ENCODE measurements at regions not wholly inside any gene's neighbourhood (a gene's known extent, or its start where the extent isn't known, plus 50 kb on each side); places are given as distances from the start of the nearest gene placed in this dataset.

DNA sequence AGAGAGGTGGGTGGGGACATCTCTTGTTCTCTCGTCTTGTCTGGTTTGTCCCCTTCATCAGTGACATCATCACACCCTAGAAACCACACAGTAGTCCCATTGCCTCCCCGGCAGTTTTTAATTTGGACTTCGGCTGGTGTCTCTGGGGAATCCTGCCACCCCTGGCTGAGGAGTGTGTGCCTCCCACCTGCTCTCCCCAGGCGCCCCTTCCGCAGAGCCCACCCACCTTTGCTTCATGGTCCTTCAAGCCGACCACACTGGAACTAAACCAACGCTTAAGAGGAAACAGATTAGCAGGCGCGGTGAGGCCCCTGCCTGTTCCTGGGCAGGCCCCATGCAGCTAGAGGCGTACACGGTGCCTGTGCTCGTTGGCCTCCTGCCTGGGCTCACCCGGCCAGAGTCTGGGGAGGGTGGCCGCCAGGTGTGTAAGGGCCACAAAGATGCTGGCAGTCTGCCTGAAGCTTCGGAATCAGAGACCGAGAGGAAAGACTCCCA lies 107.6 kb upstream of the SPRY4 start:
- DNase-seq = peak; percentile 16

DNA sequence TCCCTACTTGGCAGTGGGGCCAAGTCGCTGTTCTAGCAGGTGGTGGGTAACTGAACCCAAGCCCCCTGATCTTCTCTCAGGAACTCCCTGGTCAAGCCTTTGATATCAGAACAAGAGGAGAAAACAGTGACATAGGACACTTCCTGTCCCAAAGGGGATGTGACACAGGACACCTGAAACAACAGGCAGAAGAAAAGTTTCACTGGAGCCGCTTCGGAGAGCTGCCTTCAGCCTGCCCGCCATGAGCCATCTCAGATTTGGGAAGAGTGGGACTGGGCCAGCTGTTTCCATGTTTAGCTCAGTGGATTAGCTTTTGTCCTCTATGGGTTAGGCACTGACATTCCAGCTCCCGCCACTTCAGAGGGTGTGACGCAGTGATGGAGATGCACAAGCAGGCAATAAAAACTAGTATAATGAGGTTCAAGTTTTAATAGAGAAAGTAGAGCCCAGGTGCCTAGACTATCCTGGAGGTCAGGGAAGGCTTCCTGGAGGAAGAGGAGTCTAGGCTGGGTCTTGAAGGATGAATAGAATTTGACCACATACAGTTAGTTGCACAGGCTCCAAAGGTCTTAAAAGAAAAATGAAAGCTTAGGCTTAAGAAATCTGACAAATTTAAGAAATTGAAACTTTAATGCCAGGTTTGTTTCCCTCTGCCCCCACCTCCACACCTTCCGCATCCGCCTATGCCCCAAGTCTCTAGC lies 104.1 kb upstream of the SPRY4 start:
- DNase-seq = no peak

DNA sequence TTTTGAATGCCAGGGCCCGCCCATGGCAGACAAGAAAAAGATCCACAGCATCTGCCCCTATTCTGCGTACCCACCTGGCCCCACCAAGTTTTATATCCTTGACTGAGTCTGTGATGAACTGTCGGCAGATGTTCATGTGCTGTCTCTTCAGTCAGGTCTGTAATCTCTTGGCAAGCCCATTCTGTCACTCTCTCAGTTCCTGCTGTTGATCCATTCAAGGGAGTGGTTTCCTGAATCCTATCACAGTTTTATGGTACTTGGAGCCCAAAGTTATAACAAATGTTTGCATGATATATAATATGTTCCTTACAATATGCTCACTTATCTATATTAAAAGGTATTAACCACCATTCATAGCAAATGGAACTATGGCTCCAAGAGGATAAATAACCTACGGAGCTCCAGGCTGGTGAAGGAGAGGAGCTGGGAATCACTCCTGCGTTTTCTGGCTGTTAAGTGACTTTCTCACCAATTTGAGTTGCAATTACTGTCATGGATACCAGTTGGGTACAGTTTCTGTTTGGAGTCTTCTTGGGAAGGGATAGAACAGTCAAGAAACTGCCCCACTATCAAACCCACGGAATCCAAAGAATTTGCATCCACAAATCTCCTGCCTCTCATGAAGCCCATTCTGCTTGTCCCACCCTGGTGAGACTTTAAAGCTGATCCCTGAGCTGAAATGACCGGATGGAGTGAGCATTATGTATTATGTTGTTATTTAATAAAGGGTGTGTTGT lies 103.4 kb upstream of the SPRY4 start:
- DNase-seq = no peak

DNA sequence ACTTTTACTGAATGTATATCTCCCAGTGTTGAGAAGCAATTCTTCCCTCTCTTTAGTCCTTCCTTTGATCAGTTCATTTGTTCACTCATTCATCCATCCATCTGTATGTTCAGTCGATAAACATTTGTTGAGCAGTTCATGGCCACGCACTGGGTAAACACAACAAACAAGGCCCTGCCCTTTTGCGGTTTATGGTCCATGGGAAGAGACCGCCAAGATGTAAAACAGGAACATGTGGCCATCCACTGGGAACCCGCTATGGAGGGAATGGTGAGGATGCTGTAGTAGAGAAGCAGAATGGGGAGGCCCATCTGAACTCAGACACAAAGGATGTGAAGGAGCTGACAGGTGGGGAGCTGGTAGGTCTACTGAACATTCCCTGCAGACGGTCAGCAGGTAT lies 102.7 kb upstream of the SPRY4 start:
- DNase-seq = no peak

DNA sequence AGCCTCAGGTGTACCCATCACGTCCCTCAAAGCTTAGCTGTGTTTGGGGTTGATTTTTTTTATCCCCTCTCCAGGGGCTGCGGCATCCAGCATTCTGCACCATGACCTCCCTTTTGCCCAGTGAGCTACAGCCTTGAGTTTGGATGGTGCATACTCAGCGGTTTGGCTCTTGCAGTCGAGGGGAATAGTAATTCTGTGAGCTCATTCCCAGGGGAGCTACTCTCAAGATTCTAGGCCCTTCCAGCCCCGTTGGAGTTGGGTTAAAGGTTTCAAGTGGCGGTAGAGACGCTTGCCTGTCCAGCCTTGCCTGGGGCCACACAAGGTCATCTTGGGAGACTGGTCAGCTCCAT lies 102.2 kb upstream of the SPRY4 start:
- no peak for DNase-seq

DNA sequence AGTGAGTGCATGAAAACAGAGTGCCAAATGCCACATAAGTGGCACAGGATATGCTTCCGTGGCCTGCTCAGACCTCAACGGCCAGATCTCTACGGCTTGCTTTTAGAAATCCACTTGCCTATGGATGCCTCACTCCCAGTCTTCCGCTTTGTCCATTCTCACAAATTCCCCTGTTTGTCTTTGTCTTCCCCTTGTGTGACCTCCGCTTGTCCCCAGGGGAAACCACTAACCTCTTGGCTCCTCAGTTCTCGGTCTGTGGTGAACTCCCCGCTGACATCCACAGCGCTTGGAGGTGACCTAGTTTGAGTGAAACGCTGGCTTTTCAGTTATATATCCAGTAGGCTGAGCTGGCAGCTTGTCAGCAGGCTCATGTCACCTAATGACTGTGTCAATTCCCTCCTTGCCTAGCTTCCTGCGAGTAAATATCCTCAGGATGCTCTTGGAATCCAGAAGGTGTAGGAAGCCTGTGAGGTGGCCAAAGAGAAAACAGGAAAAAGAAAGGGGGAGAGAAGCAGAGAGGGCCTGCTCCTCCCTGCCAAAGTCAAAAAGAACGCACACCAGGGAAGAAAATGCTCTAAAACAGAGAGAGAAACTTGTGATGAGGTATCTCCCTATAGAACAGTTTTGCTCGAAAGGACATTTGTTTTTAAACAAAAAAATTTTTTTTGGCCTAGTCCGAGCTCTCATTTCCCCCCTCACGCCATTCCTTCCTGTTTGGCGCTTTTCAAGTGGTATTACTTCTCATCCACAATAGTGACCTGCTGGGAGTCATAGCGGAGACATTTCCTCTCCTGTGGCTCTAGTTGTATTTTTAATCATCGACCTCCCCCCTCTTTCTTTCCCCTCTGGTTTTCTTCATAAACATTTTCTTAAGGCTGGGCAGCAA lies 101.6 kb upstream of the SPRY4 start:
- no peak for DNase-seq

DNA sequence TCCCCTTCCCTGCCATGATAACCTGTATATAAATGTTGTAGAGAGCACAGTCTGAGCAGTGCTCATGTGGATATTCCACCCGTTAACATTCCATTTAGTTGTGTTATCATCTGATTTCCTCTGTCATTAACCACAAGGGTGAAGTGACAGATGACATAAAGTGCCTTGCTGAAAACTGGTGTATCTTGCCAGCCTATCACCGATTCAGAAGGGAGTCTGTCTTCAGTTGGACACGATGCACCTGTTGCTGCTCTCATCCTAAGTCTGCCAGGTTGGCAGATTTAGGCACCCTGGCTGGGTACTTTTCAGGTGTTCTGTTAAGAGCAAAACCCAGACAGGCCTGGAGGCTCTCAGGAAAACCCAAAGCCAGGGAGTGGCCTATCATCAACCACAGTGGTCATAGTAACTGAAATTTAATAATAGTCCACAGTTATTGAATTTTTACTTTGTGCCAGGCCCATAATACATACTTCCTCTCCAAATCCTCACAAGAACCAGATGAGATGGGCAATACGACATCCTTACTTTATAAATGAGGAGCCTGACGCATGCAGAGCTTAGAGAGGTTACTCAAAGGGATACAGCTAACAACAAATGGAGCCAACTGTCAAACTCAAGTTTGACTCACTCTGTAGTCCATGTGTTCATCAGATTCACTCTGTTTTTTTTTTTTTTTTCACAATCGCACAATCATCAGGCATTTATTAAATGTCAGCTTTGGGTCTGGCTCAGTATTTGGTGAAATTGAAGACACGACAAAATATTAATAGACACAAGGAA lies 100.7 kb upstream of the SPRY4 start:
- no peak for DNase-seq

DNA sequence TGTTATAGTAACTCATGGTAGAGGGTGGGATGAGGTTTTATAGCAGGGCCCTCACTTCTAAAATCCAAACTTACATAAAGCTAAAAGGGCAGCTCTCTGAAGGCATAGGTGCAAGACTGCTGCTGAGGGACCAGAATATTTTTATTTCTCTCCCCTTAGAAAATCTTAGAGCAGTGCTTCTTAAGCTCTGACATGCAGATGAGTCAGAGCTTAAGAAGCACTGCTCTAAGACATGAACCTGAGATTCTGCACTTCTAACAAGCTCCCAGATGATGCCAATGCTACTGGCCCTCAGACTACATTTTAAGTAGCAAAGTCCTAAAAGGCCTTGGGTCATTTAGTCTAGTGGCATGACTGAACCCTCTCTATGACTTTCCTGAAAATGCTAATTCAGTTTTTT lies 97.6 kb upstream of the SPRY4 start:
- no peak for DNase-seq

DNA sequence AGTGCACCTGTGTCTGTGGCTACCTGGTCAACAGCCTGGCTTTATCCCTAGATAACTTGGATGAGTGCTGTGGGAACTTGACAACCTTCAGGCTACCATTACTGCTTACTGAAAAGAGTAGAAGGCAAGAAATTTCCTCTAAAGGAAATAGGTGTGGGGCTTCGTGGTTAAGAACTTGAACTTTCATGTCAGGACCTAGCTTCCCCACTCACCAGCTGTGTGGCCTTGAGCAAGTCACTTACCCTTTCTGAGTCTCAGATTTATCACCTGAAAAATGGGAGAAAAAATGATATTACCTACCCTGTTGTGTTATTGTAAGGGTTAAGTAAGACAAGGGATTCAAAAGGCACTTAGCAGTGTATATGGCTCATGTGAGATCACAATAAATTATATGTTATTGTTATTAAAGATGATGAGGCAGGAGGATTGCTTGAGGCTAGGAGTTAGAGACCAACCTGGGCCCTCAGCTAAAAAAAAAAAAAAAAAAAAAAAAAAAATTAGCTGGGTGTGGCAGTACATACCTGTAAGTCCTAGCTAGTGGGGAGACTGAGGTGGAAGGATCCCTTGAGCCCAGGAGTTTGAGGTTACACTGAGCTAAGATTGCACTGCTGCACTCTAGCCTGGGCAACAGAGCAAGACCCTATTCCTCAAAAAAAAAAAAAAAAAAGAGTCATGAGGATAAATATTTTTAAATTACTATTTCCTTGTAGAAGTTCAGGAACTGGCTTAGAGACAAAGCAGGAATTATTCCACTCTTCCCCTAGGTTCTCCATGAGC lies 97.0 kb upstream of the SPRY4 start:
- no peak for DNase-seq

DNA sequence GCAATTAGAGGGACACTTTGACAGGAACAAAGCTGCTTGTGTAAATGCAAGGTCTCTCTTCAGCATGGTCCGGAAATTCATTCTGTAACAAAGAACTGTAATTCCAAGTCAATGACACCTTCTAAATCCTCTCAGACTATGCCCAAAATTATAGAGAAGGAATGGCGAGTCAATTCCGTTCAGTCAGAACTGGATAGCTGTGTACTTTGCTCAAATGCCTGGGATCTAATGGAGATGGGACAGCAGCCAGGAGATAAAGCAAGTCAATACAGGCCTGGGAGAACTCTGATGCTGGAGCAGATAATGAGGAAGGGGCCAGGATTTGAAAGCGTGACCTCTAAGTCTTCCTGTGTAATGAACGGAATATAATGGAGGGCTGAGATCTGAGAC lies 96.4 kb upstream of the SPRY4 start:
- DNase-seq = no peak

DNA sequence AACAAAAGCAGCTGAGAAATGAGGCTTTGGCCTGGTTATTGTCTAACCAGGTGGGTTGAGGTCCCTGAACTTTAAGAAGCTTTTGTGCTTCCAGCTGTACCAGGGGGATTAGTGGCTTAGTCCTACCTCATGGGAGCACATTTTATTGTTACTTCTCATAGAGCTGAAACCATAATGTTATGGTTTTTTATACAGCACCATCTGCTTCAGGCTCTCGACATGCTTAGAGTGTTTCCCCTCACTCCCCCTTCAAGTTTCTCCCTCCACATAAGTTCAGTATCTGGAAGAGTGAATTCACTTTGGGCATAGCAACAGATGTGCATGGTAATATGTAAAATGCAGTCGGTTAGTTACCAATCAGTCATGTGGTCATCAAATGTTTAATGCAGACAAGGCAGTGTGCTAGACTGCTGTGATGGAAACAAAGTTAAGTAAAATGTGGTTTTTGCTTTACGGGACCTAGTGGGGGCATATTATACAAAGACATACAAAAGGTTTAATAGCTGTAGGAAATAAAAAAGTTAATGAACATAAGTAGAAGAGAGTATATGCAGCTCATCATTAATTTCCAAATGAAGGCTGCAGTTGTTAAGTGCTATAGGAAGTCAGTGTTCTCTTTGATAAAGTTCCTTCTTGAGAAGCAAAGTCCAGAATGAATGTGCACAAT lies 95.9 kb upstream of the SPRY4 start:
- DNase-seq = no peak

DNA sequence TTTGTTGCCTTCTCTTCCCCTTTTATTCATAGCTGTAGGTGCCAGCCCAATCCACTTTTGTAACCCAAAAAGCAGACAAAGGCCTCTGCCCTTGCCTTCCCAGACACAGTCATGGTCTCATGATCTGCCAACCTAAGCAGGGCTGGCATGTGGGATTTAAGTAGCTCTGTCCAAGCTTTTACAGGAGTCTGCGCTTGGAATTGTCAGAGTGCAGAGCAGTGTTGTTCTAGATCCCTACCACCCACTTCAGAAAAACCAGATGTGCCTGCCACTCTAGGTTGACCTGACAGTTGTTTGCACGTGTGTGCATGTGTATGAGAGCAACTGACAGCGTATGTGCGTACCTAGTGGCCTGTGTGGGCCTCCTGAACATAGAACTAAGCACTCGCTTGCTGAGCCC lies 87.8 kb upstream of the SPRY4 start:
- DNase-seq = no peak

DNA sequence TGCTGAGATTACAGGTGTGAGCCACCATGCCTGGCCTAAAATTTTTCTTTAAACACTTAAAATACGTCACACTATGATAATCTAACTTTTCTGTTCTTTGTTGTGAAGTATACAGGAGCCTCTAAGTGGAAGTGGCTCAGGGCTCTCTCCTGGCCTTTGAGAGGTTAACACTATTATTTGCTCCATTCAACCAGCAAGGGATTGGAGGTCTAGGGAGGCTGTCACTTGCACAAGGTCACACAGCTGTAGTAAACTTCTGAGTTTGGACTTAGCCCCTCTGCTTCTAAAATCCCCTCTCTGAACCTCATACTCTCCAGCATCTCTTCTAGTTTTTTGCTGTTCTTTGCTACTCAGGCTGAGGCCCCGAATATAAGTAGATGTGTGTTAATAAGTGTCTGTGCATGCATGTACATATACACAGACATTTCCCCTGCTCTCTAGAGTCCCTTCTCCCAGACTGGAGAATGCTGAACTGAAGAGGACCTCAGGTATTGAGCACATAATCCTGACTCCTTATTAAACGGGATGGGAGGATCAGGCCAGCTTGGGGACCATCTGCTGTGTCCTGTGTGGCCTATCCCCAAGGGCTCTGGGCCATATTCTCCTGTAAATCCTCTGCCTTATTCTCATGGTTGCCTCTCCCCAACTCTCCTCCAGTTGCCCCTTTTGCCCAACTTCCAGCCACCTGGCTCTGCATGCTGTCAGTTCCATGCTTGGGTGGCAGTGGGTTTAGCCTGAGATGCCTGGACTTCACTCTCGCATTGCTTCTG lies 87.0 kb upstream of the SPRY4 start:
- no peak for DNase-seq

DNA sequence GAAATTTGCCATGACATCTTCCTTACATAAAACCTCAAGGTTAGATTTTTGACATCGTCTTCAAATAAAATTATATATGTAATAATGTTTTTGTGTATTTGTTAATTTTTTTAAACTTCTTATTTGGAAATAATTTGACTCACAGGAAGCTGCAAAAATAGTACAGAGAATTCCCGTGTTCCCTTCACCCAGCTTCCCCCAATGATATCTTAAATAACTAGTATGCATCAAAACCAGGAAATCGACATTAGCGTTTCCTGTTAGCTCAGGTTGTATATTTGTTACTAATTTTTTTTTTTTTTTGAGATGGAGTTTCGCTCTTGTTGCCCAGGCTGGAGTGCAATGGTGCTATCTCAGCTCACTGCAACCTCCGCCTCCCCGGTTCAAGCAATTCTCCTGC lies 86.3 kb upstream of the SPRY4 start:
- no peak for DNase-seq

DNA sequence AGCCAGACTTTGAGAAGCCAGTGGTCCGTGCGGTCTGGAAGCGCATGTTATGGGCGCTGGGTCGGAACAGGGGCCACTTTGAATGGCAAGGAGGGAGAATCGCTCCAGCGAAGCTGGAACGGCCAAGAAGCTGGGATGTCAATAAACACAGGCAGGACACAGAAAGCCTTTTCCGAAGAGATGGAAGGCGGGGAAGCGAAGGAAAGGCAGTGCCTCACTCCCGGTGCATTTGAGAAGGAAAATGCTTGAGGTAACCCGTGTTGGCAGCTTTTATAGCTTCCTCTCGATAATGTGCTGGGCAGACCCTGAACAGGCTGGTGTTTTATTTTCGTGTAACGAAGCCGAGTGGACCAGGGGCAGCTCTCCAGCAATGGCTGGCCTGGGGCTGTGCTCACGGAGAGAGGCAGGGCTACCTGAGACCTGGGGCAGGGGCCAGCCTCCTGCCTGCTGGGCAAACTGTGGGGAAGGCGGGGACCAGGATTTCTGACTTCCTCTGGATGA lies 84.2 kb upstream of the SPRY4 start:
- no peak for DNase-seq

DNA sequence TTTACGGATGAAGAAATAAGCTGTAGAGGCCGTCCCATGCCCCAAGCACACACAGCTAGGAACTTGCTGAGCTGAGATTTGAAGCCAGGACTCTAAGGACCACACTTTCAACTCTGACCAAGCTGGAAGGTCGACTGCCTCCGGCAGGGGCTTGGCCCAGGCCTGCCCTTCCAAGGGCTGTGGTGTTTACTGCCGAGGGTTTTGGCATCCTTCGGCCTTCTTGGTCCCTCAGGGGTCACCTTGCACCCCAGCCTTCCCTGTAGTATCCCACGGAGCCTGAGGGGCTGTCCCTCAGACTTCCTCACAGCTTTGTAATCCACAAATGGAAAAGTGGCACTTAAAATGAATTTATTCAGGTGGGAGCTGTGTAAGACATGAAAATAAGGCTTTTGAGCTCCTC lies 83.7 kb upstream of the SPRY4 start:
- no peak for DNase-seq

DNA sequence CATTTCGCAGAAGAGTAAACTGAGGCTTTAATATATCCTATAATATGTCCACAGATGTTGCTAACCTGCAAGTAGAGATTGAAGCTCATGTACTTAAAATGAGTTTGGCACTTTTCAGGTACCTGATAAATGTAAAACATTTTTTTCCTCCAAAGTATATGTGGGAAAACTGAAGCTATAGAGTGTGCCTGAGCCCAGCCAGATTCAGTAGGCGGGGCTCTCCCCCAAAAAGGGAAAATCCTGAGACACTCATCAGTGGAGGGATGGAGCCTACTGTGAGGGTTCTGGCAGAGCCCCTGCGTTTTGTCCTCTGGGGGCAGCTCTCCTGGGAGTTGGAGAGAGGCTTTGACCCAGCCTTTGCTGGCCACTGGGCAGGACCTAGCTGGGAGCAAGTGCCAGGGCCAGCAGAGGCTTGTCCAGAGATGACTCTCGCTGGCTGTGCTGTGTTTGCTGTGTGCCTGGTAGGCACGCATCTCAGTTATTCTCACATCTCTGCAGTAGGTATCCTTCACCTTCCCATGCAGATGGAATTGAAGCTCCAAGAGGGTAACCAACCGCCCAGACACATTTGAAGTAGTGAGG lies 81.1 kb upstream of the SPRY4 start:
- DNase-seq = no peak

DNA sequence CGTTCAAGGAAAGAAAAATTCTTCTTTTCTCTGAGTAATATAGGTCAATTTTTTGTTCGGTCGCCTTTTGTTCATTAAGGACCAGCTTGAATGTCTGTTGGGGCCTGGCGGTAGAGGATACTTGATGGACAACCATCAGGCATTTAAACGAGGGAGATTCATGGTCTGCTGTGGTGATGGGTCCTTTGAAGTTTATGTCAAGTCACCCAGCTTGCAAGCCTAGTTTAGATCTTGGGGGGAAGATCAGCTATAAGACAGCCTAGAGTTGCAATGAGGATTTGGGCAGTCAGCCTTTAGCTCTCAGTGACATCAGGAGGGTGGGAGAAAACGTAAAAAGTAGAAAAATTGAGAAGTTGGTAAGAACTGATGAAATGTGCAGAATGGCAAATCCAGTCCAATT lies 80.2 kb upstream of the SPRY4 start:
- no peak for DNase-seq

DNA sequence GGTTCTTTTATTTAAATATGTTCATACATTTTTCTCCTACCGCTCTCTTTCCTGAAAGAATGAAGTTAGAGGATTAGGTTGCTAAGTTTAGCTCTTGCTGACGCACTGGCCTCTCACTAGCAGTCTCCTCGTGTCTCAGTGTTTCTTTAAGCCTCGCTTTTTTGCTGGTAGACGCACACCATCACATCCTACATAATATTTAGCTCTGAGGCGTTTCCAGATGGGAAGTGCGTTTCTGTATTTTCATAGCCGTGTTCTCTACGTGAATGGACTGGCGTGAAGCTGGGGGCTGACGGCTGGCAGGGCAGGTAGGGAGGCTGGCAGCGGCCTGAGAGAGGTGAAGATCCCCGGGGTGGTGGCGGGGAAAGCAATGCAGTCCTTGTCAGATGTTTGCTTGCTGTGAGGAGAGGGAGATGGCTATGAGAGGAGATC lies 79.2 kb upstream of the SPRY4 start:
- DNase-seq = no peak

DNA sequence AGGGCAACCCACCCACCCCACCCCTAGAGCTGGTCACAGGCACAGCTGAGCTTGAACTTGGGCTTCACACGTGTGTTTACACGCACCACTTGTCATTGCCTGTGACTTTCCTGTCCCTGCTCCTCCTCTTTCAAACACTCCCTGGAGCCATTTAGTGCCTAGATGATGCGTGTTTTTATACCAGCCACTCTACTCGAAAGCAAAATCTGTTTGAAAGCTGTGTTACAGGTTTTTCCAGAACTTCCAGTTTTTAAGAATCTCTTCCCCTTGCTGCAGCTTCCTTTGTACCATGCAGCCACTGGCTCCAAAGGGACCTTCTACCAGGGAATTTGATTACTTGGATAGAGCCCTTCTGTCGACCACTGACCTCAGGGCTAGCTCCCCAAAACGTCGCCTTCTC lies 78.8 kb upstream of the SPRY4 start:
- no peak for DNase-seq
